Small intestine (tissue), 7 donors: ENCODE measurements at regions not wholly inside any gene's neighbourhood (a gene's known extent, or its start where the extent isn't known, plus 50 kb on each side); places are given as distances from the start of the nearest gene placed in this dataset.

Experiments
- DNase-seq, 2 donors: peaks; one replicate each; pipeline versions ENCODE4 v3.0.0 to v3.0.0-alpha.2; 2013
- FAIRE-seq: peaks from 2 replicates; lab custom pipeline; 2012; peaks lifted over from hg19 to GRCh38; lab: Jason Lieb, UNC
- H3K27ac ChIP-seq, 3 donors: one replicate each; pipeline ENCODE4 v1.5.1; 2013; ENCODE audit warnings: low read length in 2 of 3, mild to moderate bottlenecking in 2 of 3, control low read depth in 1 of 3, inconsistent platforms in 1 of 3, low read depth in 1 of 3, moderate library complexity in 1 of 3
- H3K27me3 ChIP-seq, 3 donors: one replicate each; pipeline ENCODE4 v1.6.1; 2013; ENCODE audit warnings: low read length in 3 of 3, inconsistent platforms in 1 of 3; ENCODE audit not compliant: control insufficient read depth in 3 of 3, insufficient read depth in 3 of 3
- H3K36me3 ChIP-seq, 3 donors: one replicate each; pipeline ENCODE4 v1.6.1; 2013; ENCODE audit warnings: low read length in 3 of 3, inconsistent platforms in 1 of 3, low read depth in 1 of 3, mild to moderate bottlenecking in 1 of 3, moderate library complexity in 1 of 3; ENCODE audit not compliant: control insufficient read depth in 3 of 3, insufficient read depth in 2 of 3
- H3K4me1 ChIP-seq, 3 donors: one replicate each; pipeline ENCODE4 v1.6.1; 2013; ENCODE audit warnings: low read length in 2 of 3, inconsistent platforms in 1 of 3, low read depth in 1 of 3, mild to moderate bottlenecking in 1 of 3, moderate library complexity in 1 of 3; ENCODE audit not compliant: control insufficient read depth in 3 of 3, insufficient read depth in 2 of 3
- H3K4me3 ChIP-seq, 3 donors: one replicate each; pipeline ENCODE4 v1.5.1; 2013; ENCODE audit warnings: low read length in 3 of 3, control low read depth in 1 of 3, inconsistent platforms in 1 of 3, low read depth in 1 of 3, mild to moderate bottlenecking in 1 of 3, moderate library complexity in 1 of 3
- H3K9me3 ChIP-seq, 2 donors: one replicate each; pipeline ENCODE4 v1.6.1; 2013; ENCODE audit warnings: low read depth in 1 of 2, low read length in 1 of 2; ENCODE audit not compliant: control insufficient read depth in 2 of 2, insufficient read depth in 1 of 2
- WGBS, 3 donors: extraction: QIAGEN DNeasy Blood & Tissue Kit; methylation state at CpG; one replicate each; pipeline ENCODE4 v1.1.7; 2013; 5-methylcytosine and 5-hydroxymethylcytosine counted together
- donor health status: healthy with polysubstance abuse.
- donor health status: control.
- donor health status: control.
- donor health status: Bipolar disorder and iron deficiency.
- donor health status: healthy.

GRCh38 chr1:61627365-61627764 lies 97.6 kb downstream of the TM2D1 start:
- no peaks in the 10 kb centered on the region for H3K36me3 ChIP-seq
- no peaks in the 10 kb centered on the region for H3K9me3 ChIP-seq
- no peak overlapping the region for H3K4me3 ChIP-seq
- H3K4me1 ChIP-seq, result no peaks in the 10 kb centered on the region
- DNase-seq (no peak), FAIRE-seq (no peak)
- no peak overlapping the region for H3K27ac ChIP-seq
- H3K27me3 ChIP-seq, result no peaks in the 10 kb centered on the region
- 91 to 97% (median 95%) methylated on average over 2 of the region's 2 CpGs for WGBS, 3 donors

GRCh38 chr1:61626816-61627215 lies 98.1 kb downstream of the TM2D1 start:
- no peaks in the 10 kb centered on the region for H3K36me3 ChIP-seq
- H3K27ac ChIP-seq, result no peak overlapping the region
- WGBS, 3 donors, result 57 to 86% (median 82%) methylated on average over 2 of the region's 2 CpGs
- H3K4me3 ChIP-seq, result no peak overlapping the region
- H3K27me3 ChIP-seq, result no peaks in the 10 kb centered on the region
- no peaks in the 10 kb centered on the region for H3K9me3 ChIP-seq
- no peaks in the 10 kb centered on the region for H3K4me1 ChIP-seq
- DNase-seq, result no peak
- no peak for FAIRE-seq

- no peaks in the 10 kb centered on the region for H3K27me3 ChIP-seq
- no peaks in the 10 kb centered on the region for H3K4me1 ChIP-seq
- DNase-seq (no peak), FAIRE-seq (no peak)
- no peaks in the 10 kb centered on the region for H3K9me3 ChIP-seq
- 91 to 96% (median 95%) methylated on average over 2 of the region's 2 CpGs for WGBS, 3 donors
- H3K4me3 ChIP-seq, result no peak overlapping the region
- H3K27ac ChIP-seq, result no peak overlapping the region
- H3K36me3 ChIP-seq, result no peaks in the 10 kb centered on the region
Measured at GRCh38 chr1:61623852-61624251, 101.1 kb downstream of the TM2D1 start.

- Histone ChIP-seq H3K9me3 (no peaks in the 10 kb centered on the region), H3K27me3 (no peaks in the 10 kb centered on the region), H3K4me3 (no peak overlapping the region), H3K27ac (no peak overlapping the region), H3K4me1 (no peaks in the 10 kb centered on the region), H3K36me3 (no peaks in the 10 kb centered on the region)
- FAIRE-seq (no peak), DNase-seq (no peak)
- WGBS, 3 donors, result 72 to 87% (median 86%) methylated on average over 5 of the region's 5 CpGs
Measured at GRCh38 chr1:61620536-61620935, 104.4 kb downstream of the TM2D1 start.

- FAIRE-seq (no peak), DNase-seq (no peak)
- WGBS, 3 donors, result 91 to 94% (median 92%) methylated on average over 7 of the region's 7 CpGs
- Histone ChIP-seq H3K27me3 (peaks cover 0 to under 1% (median 0%) of the 10 kb centered on the region in 3 donors), H3K36me3 (no peaks in the 10 kb centered on the region), H3K4me1 (no peaks in the 10 kb centered on the region), H3K27ac (no peak overlapping the region), H3K9me3 (no peaks in the 10 kb centered on the region), H3K4me3 (no peak overlapping the region)
Measured at GRCh38 chr1:61618755-61619154, 106.2 kb downstream of the TM2D1 start.

GRCh38 chr1:61618193-61618592 lies 106.7 kb downstream of the TM2D1 start:
- no peak overlapping the region for H3K27ac ChIP-seq
- FAIRE-seq (no peak), DNase-seq (no peak)
- 69 to 82% (median 80%) methylated on average over 2 of the region's 2 CpGs for WGBS, 3 donors
- no peaks in the 10 kb centered on the region for H3K4me1 ChIP-seq
- peaks cover 0 to 2% (median 0%) of the 10 kb centered on the region in 3 donors for H3K27me3 ChIP-seq
- H3K36me3 ChIP-seq, result no peaks in the 10 kb centered on the region
- no peaks in the 10 kb centered on the region for H3K9me3 ChIP-seq
- no peak overlapping the region for H3K4me3 ChIP-seq

- Histone ChIP-seq H3K27ac (no peak overlapping the region), H3K4me3 (no peak overlapping the region), H3K9me3 (no peaks in the 10 kb centered on the region), H3K27me3 (peaks cover 0 to 2% (median 0%) of the 10 kb centered on the region in 3 donors), H3K36me3 (no peaks in the 10 kb centered on the region), H3K4me1 (no peaks in the 10 kb centered on the region)
- WGBS, 3 donors, result 83 to 100% (median 89%) methylated on average over 3 of the region's 3 CpGs
- DNase-seq, result no peak
- FAIRE-seq, result no peak
Measured at GRCh38 chr1:61616830-61617229, 108.1 kb downstream of the TM2D1 start.

GRCh38 chr1:61612602-61613001 lies 112.3 kb downstream of the TM2D1 start:
- Histone ChIP-seq H3K36me3 (no peaks in the 10 kb centered on the region), H3K27me3 (peaks cover 0 to 2% (median 0%) of the 10 kb centered on the region in 3 donors), H3K9me3 (no peaks in the 10 kb centered on the region), H3K27ac (no peak overlapping the region), H3K4me1 (no peaks in the 10 kb centered on the region), H3K4me3 (no peak overlapping the region)
- no peak for DNase-seq
- WGBS, 3 donors, result 70 to 77% (median 72%) methylated on average over 3 of the region's 3 CpGs
- FAIRE-seq, result no peak

- no peak overlapping the region for H3K27ac ChIP-seq
- WGBS, 3 donors, result 94 to 98% (median 95%) methylated on average over 3 of the region's 3 CpGs
- H3K27me3 ChIP-seq, result peaks cover 0 to 2% (median 0%) of the 10 kb centered on the region in 3 donors
- DNase-seq, result no peak
- H3K4me3 ChIP-seq, result no peak overlapping the region
- FAIRE-seq, result no peak
- H3K9me3 ChIP-seq, result no peaks in the 10 kb centered on the region
- H3K4me1 ChIP-seq, result no peaks in the 10 kb centered on the region
- no peaks in the 10 kb centered on the region for H3K36me3 ChIP-seq
Measured at GRCh38 chr1:61609040-61609439, 115.9 kb downstream of the TM2D1 start.
